Liver (tissue), 8 donors: ENCODE measurements at regions not wholly inside any gene's neighbourhood (a gene's known extent, or its start where the extent isn't known, plus 50 kb on each side); places are given as distances from the start of the nearest gene placed in this dataset.

ENCODE experiments used
- DNase-seq: peaks from one replicate; pipeline ENCODE4 v3.0.0-alpha.2; 2017; ENCODE audit warnings: low spot score
- H3K27ac ChIP-seq, 2 donors: one replicate each; pipeline ENCODE4 v1.7.0; 2013; ENCODE audit warnings: inconsistent platforms in 2 of 2, low read length in 2 of 2, control low read depth in 1 of 2, low read depth in 1 of 2, mild to moderate bottlenecking in 1 of 2
- H3K27me3 ChIP-seq, 4 donors: one replicate each; pipeline versions ENCODE4 v1.6.1 to v1.7.0; 2013; ENCODE audit warnings: low read length in 3 of 4, inconsistent platforms in 1 of 4, mild to moderate bottlenecking in 1 of 4, moderate library complexity in 1 of 4; ENCODE audit not compliant: control insufficient read depth in 4 of 4, insufficient read depth in 4 of 4
- H3K36me3 ChIP-seq, 4 donors: one replicate each; pipeline versions ENCODE4 v1.6.1 to v1.7.0; 2013; ENCODE audit warnings: low read length in 3 of 4, mild to moderate bottlenecking in 3 of 4, low read depth in 1 of 4, moderate library complexity in 1 of 4; ENCODE audit not compliant: control insufficient read depth in 4 of 4, insufficient read depth in 3 of 4
- H3K4me1 ChIP-seq, 4 donors: one replicate each; pipeline versions ENCODE4 v1.6.1 to v1.7.0; 2013; ENCODE audit warnings: low read length in 3 of 4, mild to moderate bottlenecking in 3 of 4, moderate library complexity in 1 of 4; ENCODE audit not compliant: control insufficient read depth in 4 of 4, insufficient read depth in 4 of 4
- H3K4me3 ChIP-seq, 3 donors: one replicate each; pipeline versions ENCODE4 v1.6.1 to v1.7.0; 2013; ENCODE audit warnings: low read length in 3 of 3, control low read depth in 1 of 3, low read depth in 1 of 3, mild to moderate bottlenecking in 1 of 3
- H3K9ac ChIP-seq, 2 donors: one replicate each; pipeline ENCODE4 v1.7.0; 2013; ENCODE audit warnings: low read length in 2 of 2, mild to moderate bottlenecking in 2 of 2, moderate library complexity in 2 of 2, control low read depth in 1 of 2, low read depth in 1 of 2
- H3K9me3 ChIP-seq, 4 donors: one replicate each; pipeline versions ENCODE4 v1.6.1 to v1.7.0; 2013; ENCODE audit warnings: low read length in 3 of 4; ENCODE audit not compliant: control insufficient read depth in 4 of 4
- FOXA1 ChIP-seq: IDR thresholded peaks from 2 replicates; pipeline ENCODE4 v1.6.1; 2016; ENCODE audit warnings: antibody characterized with exemption
- FOXA2 ChIP-seq: IDR thresholded peaks from 2 replicates; pipeline ENCODE4 v1.6.1; 2016; ENCODE audit warnings: antibody characterized with exemption
- GABPA ChIP-seq, 2 donors: IDR thresholded peaks in 1 of 2; conservative IDR thresholded peaks in 1 of 2; 2 replicates each; pipeline ENCODE4 v1.6.1; 2016; ENCODE audit warnings: antibody characterized with exemption in 2 of 2, mild to moderate bottlenecking in 1 of 2, moderate library complexity in 1 of 2
- HNF4A ChIP-seq, 2 donors: conservative IDR thresholded peaks; 2 replicates each; pipeline ENCODE4 v1.6.1; 2016; ENCODE audit warnings: antibody characterized with exemption in 2 of 2, mild to moderate bottlenecking in 2 of 2
- HNF4G ChIP-seq: IDR thresholded peaks from 2 replicates; pipeline ENCODE4 v1.6.1; 2016; ENCODE audit warnings: antibody characterized with exemption
- JUND ChIP-seq, 2 donors: IDR thresholded peaks; 2 replicates each; pipeline ENCODE4 v1.6.1; 2016; ENCODE audit warnings: antibody characterized with exemption in 2 of 2
- NR2F2 ChIP-seq: IDR thresholded peaks from 2 replicates; pipeline ENCODE4 v1.6.1; 2016; ENCODE audit warnings: antibody characterized with exemption
- RAD21 ChIP-seq, 2 donors: IDR thresholded peaks; 2 replicates each; pipeline ENCODE4 v1.6.1; 2016; ENCODE audit warnings: antibody characterized with exemption in 2 of 2, mild to moderate bottlenecking in 2 of 2
- SP1 ChIP-seq: IDR thresholded peaks from 2 replicates; pipeline ENCODE4 v1.6.1; 2018; ENCODE audit warnings: antibody characterized with exemption, mild to moderate bottlenecking
- YY1 ChIP-seq: IDR thresholded peaks from 2 replicates; pipeline ENCODE4 v1.6.1; 2016; ENCODE audit warnings: antibody characterized with exemption, mild to moderate bottlenecking
- WGBS: extraction: QIAGEN DNeasy Blood & Tissue Kit; methylation state at CpG from one replicate; pipeline ENCODE4 v1.1.7; 2013; 5-methylcytosine and 5-hydroxymethylcytosine counted together
- TF ChIP-seq, protein P1 (sequence below): IDR thresholded peaks from 2 replicates; pipeline ENCODE4 v1.6.1; 2016; ENCODE audit warnings: antibody characterized with exemption, mild to moderate bottlenecking
- TF ChIP-seq, protein P2 (sequence below): fragments of 150-350 bp; IDR thresholded peaks from 2 replicates; pipeline ENCODE4 v1.5.1; 2017; ENCODE audit warnings: improper control_type of control experiment, low read depth, low read length; ENCODE audit not compliant: missing input control
- TF ChIP-seq, protein P3 (sequence below): IDR thresholded peaks from 2 replicates; pipeline ENCODE4 v1.6.1; 2016; ENCODE audit warnings: antibody characterized with exemption
- TF ChIP-seq, protein P4 (sequence below): IDR thresholded peaks from 2 replicates; pipeline ENCODE4 v1.6.1; 2016; ENCODE audit warnings: antibody characterized with exemption
- TF ChIP-seq, protein P5 (sequence below): IDR thresholded peaks from 2 replicates; pipeline ENCODE4 v1.6.1; 2016; ENCODE audit warnings: antibody characterized with exemption
- donor health status: healthy.
- donor health status: healthy.
- donor health status: healthy.
- donor health status: healthy.
- donor health status: healthy.

DNA sequence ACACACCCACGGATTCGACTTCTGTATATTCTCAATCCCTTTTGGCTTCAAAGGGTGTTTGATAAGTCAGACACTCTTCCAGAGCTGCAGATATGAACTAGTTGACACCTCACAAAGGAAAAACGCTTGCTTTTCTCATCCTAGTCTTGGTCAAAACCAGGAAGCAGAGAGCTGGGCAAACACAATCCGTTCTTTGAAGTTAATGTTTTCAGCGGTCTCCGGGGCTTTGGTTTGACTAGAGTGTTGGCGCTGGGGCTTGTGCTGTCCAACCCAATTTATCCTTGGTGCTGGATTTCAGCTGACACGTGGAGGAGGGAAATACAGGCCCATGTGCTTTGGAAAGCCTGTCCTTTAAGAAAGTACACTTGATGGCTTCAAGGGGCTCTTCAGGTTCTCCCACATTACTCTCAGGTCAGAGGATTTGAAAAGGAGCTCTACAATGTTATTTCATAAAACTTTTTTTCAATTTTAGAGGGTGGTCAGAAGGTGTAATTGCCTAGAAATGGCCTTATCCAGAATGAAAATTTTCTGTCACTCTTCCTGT, 985.8 kb downstream of the VRK1 start:
- H3K4me1 ChIP-seq, result no peaks in the 10 kb centered on the region
- H3K4me3 ChIP-seq, result no peak overlapping the region
- no peak overlapping the region for H3K9ac ChIP-seq
- no peak overlapping the region for H3K27ac ChIP-seq
- TF ChIP-seq GABPA (IDR thresholded peaks at IDR 0.05 in 1 of 2, conservative IDR thresholded peaks at IDR 0.05 in 1 of 2) (no peak), YY1 (no peak), FOXA1 (no peak), NR2F2 (no peak), RAD21 (IDR thresholded peaks at IDR 0.05) (no peak)
- TF ChIP-seq, protein P1, sequence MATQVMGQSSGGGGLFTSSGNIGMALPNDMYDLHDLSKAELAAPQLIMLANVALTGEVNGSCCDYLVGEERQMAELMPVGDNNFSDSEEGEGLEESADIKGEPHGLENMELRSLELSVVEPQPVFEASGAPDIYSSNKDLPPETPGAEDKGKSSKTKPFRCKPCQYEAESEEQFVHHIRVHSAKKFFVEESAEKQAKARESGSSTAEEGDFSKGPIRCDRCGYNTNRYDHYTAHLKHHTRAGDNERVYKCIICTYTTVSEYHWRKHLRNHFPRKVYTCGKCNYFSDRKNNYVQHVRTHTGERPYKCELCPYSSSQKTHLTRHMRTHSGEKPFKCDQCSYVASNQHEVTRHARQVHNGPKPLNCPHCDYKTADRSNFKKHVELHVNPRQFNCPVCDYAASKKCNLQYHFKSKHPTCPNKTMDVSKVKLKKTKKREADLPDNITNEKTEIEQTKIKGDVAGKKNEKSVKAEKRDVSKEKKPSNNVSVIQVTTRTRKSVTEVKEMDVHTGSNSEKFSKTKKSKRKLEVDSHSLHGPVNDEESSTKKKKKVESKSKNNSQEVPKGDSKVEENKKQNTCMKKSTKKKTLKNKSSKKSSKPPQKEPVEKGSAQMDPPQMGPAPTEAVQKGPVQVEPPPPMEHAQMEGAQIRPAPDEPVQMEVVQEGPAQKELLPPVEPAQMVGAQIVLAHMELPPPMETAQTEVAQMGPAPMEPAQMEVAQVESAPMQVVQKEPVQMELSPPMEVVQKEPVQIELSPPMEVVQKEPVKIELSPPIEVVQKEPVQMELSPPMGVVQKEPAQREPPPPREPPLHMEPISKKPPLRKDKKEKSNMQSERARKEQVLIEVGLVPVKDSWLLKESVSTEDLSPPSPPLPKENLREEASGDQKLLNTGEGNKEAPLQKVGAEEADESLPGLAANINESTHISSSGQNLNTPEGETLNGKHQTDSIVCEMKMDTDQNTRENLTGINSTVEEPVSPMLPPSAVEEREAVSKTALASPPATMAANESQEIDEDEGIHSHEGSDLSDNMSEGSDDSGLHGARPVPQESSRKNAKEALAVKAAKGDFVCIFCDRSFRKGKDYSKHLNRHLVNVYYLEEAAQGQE, result no peak
- TF ChIP-seq, protein P2, sequence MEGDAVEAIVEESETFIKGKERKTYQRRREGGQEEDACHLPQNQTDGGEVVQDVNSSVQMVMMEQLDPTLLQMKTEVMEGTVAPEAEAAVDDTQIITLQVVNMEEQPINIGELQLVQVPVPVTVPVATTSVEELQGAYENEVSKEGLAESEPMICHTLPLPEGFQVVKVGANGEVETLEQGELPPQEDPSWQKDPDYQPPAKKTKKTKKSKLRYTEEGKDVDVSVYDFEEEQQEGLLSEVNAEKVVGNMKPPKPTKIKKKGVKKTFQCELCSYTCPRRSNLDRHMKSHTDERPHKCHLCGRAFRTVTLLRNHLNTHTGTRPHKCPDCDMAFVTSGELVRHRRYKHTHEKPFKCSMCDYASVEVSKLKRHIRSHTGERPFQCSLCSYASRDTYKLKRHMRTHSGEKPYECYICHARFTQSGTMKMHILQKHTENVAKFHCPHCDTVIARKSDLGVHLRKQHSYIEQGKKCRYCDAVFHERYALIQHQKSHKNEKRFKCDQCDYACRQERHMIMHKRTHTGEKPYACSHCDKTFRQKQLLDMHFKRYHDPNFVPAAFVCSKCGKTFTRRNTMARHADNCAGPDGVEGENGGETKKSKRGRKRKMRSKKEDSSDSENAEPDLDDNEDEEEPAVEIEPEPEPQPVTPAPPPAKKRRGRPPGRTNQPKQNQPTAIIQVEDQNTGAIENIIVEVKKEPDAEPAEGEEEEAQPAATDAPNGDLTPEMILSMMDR, result no peak
- no peaks in the 10 kb centered on the region for H3K9me3 ChIP-seq
- 68% methylated on average over 8 of the region's 8 CpGs for WGBS
- no peaks in the 10 kb centered on the region for H3K27me3 ChIP-seq
- no peak for DNase-seq
- H3K36me3 ChIP-seq, result no peaks in the 10 kb centered on the region

DNA sequence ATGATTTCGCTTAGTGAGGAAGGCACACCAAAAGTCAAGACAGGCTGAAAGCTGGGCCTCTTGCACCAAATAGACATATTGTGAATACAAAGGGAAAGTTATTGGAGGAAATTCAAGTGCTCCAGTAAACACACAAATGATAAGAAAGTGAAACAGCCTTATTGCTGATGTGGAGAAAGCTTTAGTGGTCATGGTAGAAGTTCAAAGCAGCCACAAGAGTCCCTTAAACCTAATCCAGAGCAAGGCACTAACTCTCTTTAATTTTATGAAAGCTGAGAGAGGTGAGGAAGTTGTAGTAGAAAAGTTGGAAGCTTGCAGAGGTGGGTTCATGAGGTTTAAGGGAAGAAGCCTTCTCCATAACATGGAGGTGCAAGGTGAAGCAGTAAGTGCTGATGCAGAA, 988.3 kb downstream of the VRK1 start:
- DNase-seq, result no peak
- H3K27ac ChIP-seq, result no peak overlapping the region
- no peaks in the 10 kb centered on the region for H3K36me3 ChIP-seq
- no peaks in the 10 kb centered on the region for H3K27me3 ChIP-seq
- H3K4me3 ChIP-seq, result no peak overlapping the region
- TF ChIP-seq HNF4A (conservative IDR thresholded peaks at IDR 0.05) (no peak), JUND (IDR thresholded peaks at IDR 0.05) (no peak), SP1 (no peak), NR2F2 (no peak), FOXA2 (no peak), YY1 (no peak), HNF4G (no peak)
- TF ChIP-seq, protein P3, sequence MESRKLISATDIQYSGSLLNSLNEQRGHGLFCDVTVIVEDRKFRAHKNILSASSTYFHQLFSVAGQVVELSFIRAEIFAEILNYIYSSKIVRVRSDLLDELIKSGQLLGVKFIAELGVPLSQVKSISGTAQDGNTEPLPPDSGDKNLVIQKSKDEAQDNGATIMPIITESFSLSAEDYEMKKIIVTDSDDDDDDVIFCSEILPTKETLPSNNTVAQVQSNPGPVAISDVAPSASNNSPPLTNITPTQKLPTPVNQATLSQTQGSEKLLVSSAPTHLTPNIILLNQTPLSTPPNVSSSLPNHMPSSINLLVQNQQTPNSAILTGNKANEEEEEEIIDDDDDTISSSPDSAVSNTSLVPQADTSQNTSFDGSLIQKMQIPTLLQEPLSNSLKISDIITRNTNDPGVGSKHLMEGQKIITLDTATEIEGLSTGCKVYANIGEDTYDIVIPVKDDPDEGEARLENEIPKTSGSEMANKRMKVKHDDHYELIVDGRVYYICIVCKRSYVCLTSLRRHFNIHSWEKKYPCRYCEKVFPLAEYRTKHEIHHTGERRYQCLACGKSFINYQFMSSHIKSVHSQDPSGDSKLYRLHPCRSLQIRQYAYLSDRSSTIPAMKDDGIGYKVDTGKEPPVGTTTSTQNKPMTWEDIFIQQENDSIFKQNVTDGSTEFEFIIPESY, result no peak
- TF ChIP-seq, protein P4, sequence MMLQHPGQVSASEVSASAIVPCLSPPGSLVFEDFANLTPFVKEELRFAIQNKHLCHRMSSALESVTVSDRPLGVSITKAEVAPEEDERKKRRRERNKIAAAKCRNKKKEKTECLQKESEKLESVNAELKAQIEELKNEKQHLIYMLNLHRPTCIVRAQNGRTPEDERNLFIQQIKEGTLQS, result no peak
- TF ChIP-seq, protein P5, sequence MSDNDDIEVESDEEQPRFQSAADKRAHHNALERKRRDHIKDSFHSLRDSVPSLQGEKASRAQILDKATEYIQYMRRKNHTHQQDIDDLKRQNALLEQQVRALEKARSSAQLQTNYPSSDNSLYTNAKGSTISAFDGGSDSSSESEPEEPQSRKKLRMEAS, result no peak
- TF ChIP-seq, protein P2, result no peak
- no peaks in the 10 kb centered on the region for H3K9me3 ChIP-seq
- H3K9ac ChIP-seq, result no peak overlapping the region
- 94% methylated on average over 1 of the region's 1 CpG for WGBS
- H3K4me1 ChIP-seq, result no peaks in the 10 kb centered on the region
